ENCODE measurements at regions not wholly inside any gene's neighbourhood (a gene's known extent, or its start where the extent isn't known, plus 50 kb on each side); places are given as distances from the start of the nearest gene placed in this dataset.
"Not testable (repeated sequence)": the region's sequence is repeated elsewhere in the genome, so short reads cannot be mapped to it uniquely, and the experiment has no call there.

GRCh38 chr1:187847531-187847930 is 1018.8 kb downstream of the PLA2G4A start:
- DNase-seq, result no peak

- no peak for DNase-seq
Measured at GRCh38 chr1:187848321-187848720, 1019.6 kb downstream of the PLA2G4A start.

GRCh38 chr1:187850146-187850545 is 1021.4 kb downstream of the PLA2G4A start:
- DNase-seq, result not testable (repeated sequence)

GRCh38 chr1:187853505-187853904 is 1024.8 kb downstream of the PLA2G4A start:
- DNase-seq, result no peak

GRCh38 chr1:187854457-187854856 is 1025.7 kb downstream of the PLA2G4A start:
- DNase-seq, result no peak

GRCh38 chr1:187862506-187862905 is 1033.8 kb downstream of the PLA2G4A start:
- DNase-seq, result no peak

- DNase-seq, result no peak
Measured at GRCh38 chr1:187870552-187870951, 1041.8 kb downstream of the PLA2G4A start.

- no peak for DNase-seq
Measured at GRCh38 chr1:187871177-187871845, 1042.6 kb downstream of the PLA2G4A start.

GRCh38 chr1:187872550-187872949 is 1043.8 kb downstream of the PLA2G4A start:
- no peak for DNase-seq

GRCh38 chr1:187873126-187873525 is 1044.4 kb downstream of the PLA2G4A start:
- no peak for DNase-seq

- no peak for DNase-seq
Measured at GRCh38 chr1:187876775-187877174, 1048.0 kb downstream of the PLA2G4A start.

GRCh38 chr1:187877220-187877619 is 1048.5 kb downstream of the PLA2G4A start:
- DNase-seq, result no peak

- DNase-seq, result no peak
Measured at GRCh38 chr1:187878883-187879282, 1050.1 kb downstream of the PLA2G4A start.

- no peak for DNase-seq
Measured at GRCh38 chr1:187883356-187883755, 1054.6 kb downstream of the PLA2G4A start.

GRCh38 chr1:187891993-187892682 is 1063.4 kb downstream of the PLA2G4A start:
- no peak for DNase-seq

GRCh38 chr1:187892683-187893039 is 1063.9 kb downstream of the PLA2G4A start:
- no peak for DNase-seq

GRCh38 chr1:187893471-187893870 is 1064.7 kb downstream of the PLA2G4A start:
- no peak for DNase-seq

GRCh38 chr1:187894349-187894748 is 1065.6 kb downstream of the PLA2G4A start:
- DNase-seq, result no peak

- no peak for DNase-seq
Measured at GRCh38 chr1:187903223-187903622, 1074.5 kb downstream of the PLA2G4A start.

- no peak for DNase-seq
Measured at GRCh38 chr1:187909382-187909781, 1080.6 kb downstream of the PLA2G4A start.

GRCh38 chr1:187911820-187912219 is 1083.1 kb downstream of the PLA2G4A start:
- no peak for DNase-seq

GRCh38 chr1:187920976-187921375 is 1092.2 kb downstream of the PLA2G4A start:
- DNase-seq, result no peak

GRCh38 chr1:187921426-187921825 is 1092.7 kb downstream of the PLA2G4A start:
- DNase-seq, result no peak

GRCh38 chr1:187922255-187922654 is 1093.5 kb downstream of the PLA2G4A start:
- no peak for DNase-seq

- no peak for DNase-seq
Measured at GRCh38 chr1:187924252-187924651, 1095.5 kb downstream of the PLA2G4A start.
